Left ventricle myocardium inferior (tissue), 1 donor: ENCODE measurements at regions not wholly inside any gene's neighbourhood (a gene's known extent, or its start where the extent isn't known, plus 50 kb on each side); places are given as distances from the start of the nearest gene placed in this dataset.

Source experiments
- DNase-seq: peaks from one replicate; pipeline ENCODE4 v3.0.0-alpha.2; 2020
- H3K27ac ChIP-seq: fragments of 200-600 bp; replicated peaks from 2 replicates; pipeline ENCODE4 v1.8.0; 2021
- H3K27me3 ChIP-seq: fragments of 200-600 bp; 2 replicates; pipeline ENCODE4 v1.8.0; 2021; ENCODE audit warnings: low read depth
- H3K36me3 ChIP-seq: fragments of 200-600 bp; 2 replicates; pipeline ENCODE4 v1.8.0; 2021
- H3K4me1 ChIP-seq: fragments of 200-600 bp; 2 replicates; pipeline ENCODE4 v1.8.0; 2021
- H3K4me3 ChIP-seq: fragments of 200-600 bp; 2 replicates; pipeline ENCODE4 v1.8.0; 2021; ENCODE audit warnings: mild to moderate bottlenecking, moderate library complexity
- H3K9me3 ChIP-seq: fragments of 200-600 bp; replicated peaks from 2 replicates; pipeline ENCODE4 v1.8.0; 2021
- intact Hi-C: fragments of 100-400 bp; cut with micrococcal nuclease; formaldehyde crosslinking; loops from one replicate; pipeline ENCODE4 v1.11.0; 2022
- TF ChIP-seq, protein P1 (sequence below): fragments of 200-600 bp; IDR thresholded peaks from 2 replicates; pipeline ENCODE4 v1.8.0; 2021; ENCODE audit warnings: antibody characterized with exemption, mild to moderate bottlenecking, borderline replicate concordance
- donor health status: DM: no; HTN: yes; CAD: no; lungs with severe emphysema.

DNA sequence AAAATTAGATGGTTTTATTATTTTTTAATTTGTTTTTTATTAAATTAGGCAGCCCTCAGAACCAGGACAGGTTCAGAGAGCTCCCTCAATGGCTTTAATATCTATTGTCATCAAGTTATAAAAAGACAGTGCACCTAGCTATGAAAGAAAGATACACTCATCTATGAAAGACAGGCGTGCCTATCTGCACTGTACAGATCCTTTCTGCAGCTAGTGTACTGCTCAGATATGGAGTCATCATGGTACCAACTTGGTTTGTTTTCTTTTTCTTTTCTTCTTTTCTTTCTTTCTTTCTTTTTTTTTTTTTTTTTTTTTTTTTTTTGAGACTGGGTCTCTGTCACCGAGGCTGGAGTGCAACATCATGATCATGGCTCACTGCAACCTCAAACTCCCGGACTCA lies 54.8 kb upstream of the GPBP1 start:
- Histone ChIP-seq H3K36me3 (no peaks in the 10 kb centered on the region), H3K27ac (no peak overlapping the region), H3K4me1 (no peaks in the 10 kb centered on the region), H3K27me3 (no peaks in the 10 kb centered on the region), H3K4me3 (no peak overlapping the region), H3K9me3 (peaks cover 13% of the 10 kb centered on the region)
- TF ChIP-seq, protein P1, sequence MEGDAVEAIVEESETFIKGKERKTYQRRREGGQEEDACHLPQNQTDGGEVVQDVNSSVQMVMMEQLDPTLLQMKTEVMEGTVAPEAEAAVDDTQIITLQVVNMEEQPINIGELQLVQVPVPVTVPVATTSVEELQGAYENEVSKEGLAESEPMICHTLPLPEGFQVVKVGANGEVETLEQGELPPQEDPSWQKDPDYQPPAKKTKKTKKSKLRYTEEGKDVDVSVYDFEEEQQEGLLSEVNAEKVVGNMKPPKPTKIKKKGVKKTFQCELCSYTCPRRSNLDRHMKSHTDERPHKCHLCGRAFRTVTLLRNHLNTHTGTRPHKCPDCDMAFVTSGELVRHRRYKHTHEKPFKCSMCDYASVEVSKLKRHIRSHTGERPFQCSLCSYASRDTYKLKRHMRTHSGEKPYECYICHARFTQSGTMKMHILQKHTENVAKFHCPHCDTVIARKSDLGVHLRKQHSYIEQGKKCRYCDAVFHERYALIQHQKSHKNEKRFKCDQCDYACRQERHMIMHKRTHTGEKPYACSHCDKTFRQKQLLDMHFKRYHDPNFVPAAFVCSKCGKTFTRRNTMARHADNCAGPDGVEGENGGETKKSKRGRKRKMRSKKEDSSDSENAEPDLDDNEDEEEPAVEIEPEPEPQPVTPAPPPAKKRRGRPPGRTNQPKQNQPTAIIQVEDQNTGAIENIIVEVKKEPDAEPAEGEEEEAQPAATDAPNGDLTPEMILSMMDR, result no peak
- intact Hi-C loops, result no loop called here
- DNase-seq, result no peak

GRCh38 chr5:57124014-57124413 lies 49.8 kb upstream of the GPBP1 start:
- intact Hi-C loops, result no loop called here
- H3K4me1 ChIP-seq, result no peaks in the 10 kb centered on the region

More at GRCh38 chr5:57124014-57124413, 49.8 kb upstream of the GPBP1 start:
- no peak for DNase-seq
- TF ChIP-seq, protein P1, result no peak
- Histone ChIP-seq H3K27ac (no peak overlapping the region), H3K36me3 (no peaks in the 10 kb centered on the region), H3K9me3 (peaks cover 13% of the 10 kb centered on the region), H3K27me3 (no peaks in the 10 kb centered on the region), H3K4me3 (no peak overlapping the region)
